ENCODE measurements at regions not wholly inside any gene's neighbourhood (a gene's known extent, or its start where the extent isn't known, plus 50 kb on each side); places are given as distances from the start of the nearest gene placed in this dataset.

- Histone ChIP-seq H3K4me1 (replicated peaks in 1 of 4; ENCODE audit: control insufficient read depth in 3 of 4, insufficient read depth in 4 of 4, low read length in 3 of 4) (peaks cover 0 to 7% (median under 1%) of the 10 kb centered on the region in 4 experiments; a peak in 4 of 7 replicates), H3K18ac (ENCODE audit: extremely low read depth, low read length) (no peak overlapping the region), H2BK15ac (ENCODE audit: low read length) (no peak overlapping the region), H3K4ac (replicated peaks; ENCODE audit: insufficient read length, low read depth, low read length) (no peak overlapping the region), H2BK5ac (ENCODE audit: low read depth, low read length) (no peak overlapping the region), H2BK12ac (ENCODE audit: low read depth, low read length) (no peak overlapping the region), H4K5ac (ENCODE audit: insufficient read length, low read depth, low read length) (no peak overlapping the region), H4K8ac (ENCODE audit: extremely low read depth, insufficient read depth, low read length) (no peak overlapping the region), H3K79me2 (ENCODE audit: control insufficient read depth in 1 of 2, insufficient read depth in 2 of 2, low read length in 2 of 2) (no peaks in the 10 kb centered on the region), H3K14ac (ENCODE audit: insufficient read length) (no peak overlapping the region), H2BK120ac (replicated peaks; ENCODE audit: low read depth, low read length) (no peak overlapping the region), H3K23me2 (ENCODE audit: low read depth, low read length) (no peaks in the 10 kb centered on the region), H3K27me3 (replicated peaks in 1 of 4; ENCODE audit: control insufficient read depth in 3 of 4, extremely low read depth in 1 of 4, insufficient read depth in 3 of 4, low read length in 3 of 4) (0 out of 7 replicates have a peak, but pooled peaks cover 0 to 2% (median 0%) of the 10 kb centered on the region in 4 experiments), H3K23ac (ENCODE audit: insufficient read length) (no peak overlapping the region), H4K20me1 (replicated peaks in 1 of 2; ENCODE audit: control insufficient read depth in 1 of 2, insufficient read depth in 2 of 2, low read length in 2 of 2) (no peaks in the 10 kb centered on the region), H2AFZ (ENCODE audit: low read length) (no peak overlapping the region), H3K56ac (replicated peaks; ENCODE audit: insufficient read length, low read depth, low read length) (no peak overlapping the region), H3K9ac (replicated peaks in 1 of 4; ENCODE audit: extremely low read depth in 1 of 4, low read depth in 3 of 4, low read length in 3 of 4) (no peak overlapping the region), H3K9me3 (ENCODE audit: insufficient read depth in 2 of 2, low read depth in 1 of 2, low read length in 1 of 2) (no peaks in the 10 kb centered on the region), H3K4me3 (ENCODE audit: extremely low read depth in 1 of 4, insufficient read depth in 2 of 4, low read depth in 3 of 4, low read length in 4 of 4) (no peak overlapping the region), H4K91ac (replicated peaks; ENCODE audit: insufficient read length, low read length) (no peak overlapping the region), H3K27ac (ENCODE audit: low read depth, low read length) (no peak overlapping the region), H2AK5ac (ENCODE audit: low read depth, low read length) (no peak overlapping the region), H3K4me2 (ENCODE audit: insufficient read depth in 1 of 2, low read depth in 2 of 2, low read length in 2 of 2) (no peak overlapping the region), H3K36me3 (ENCODE audit: control insufficient read depth in 2 of 4, insufficient read depth in 4 of 4, low read length in 3 of 4) (no peaks in the 10 kb centered on the region), H2BK20ac (ENCODE audit: low read length) (no peak overlapping the region), H3K79me1 (ENCODE audit: low read depth, low read length) (no peaks in the 10 kb centered on the region; the same call in 1 of the 2 replicates)
- CTCF ChIA-PET (ENCODE audit: partially characterized antibody): interaction anchor here (1.0 to 1.4 kb wide), 3 partner anchors 62 to 651 kb away, joined by 3 read pairs; no protein-coding TSS in a partner anchor
- FAIRE-seq (no peak), DNase-seq (ENCODE audit: low read depth in 1 of 2, low spot score in 2 of 2) (no peak)
- POLR2A ChIA-PET (ENCODE audit: partially characterized antibody): interaction anchor here (1.2 kb wide), 1 partner anchor 13 kb away, joined by 3 read pairs; no protein-coding TSS in a partner anchor
- 90% methylated on average over 3 of the region's 3 CpGs; no CpG with 5 or more reads in 1 of the 2 experiments for WGBS, 2 experiments (ENCODE audit: extremely low coverage in 1 of 2, insufficient coverage in 1 of 2, insufficient read length in 1 of 2, insufficient replicate concordance in 2 of 2, low coverage in 1 of 2, low lambda C conversion rate in 2 of 2, missing lambda C conversion rate in 1 of 2)
- TF ChIP-seq HDAC6 (IDR thresholded peaks at IDR 0.05; ENCODE audit: low read depth, low read length) (no peak), EGR1 (IDR thresholded peaks at IDR 0.05; ENCODE audit: borderline replicate concordance, low read depth, low read length) (no peak), POU5F1 (IDR thresholded peaks at IDR 0.05; ENCODE audit: low read depth, low read length) (no peak), SP4 (IDR thresholded peaks at IDR 0.05; ENCODE audit: low read length) (no peak)
Observed at GRCh38 chr17:74020522-74020921, 183.0 kb upstream of the RPL38 start.
